Thoracic aorta (tissue), 2 donors: ENCODE measurements at regions not wholly inside any gene's neighbourhood (a gene's known extent, or its start where the extent isn't known, plus 50 kb on each side); places are given as distances from the start of the nearest gene placed in this dataset.

Experiments
- ATAC-seq: fragments of 150-250 bp; one replicate; pipeline ENCODE4 v1.8.0; 2017; ENCODE audit warnings: low read depth; ENCODE audit not compliant: insufficient number of reproducible peaks, low FRiP score
- DNase-seq: peaks from one replicate; pipeline ENCODE4 v3.0.0-alpha.2; 2020; ENCODE audit warnings: low spot score
- H3K27ac ChIP-seq, 2 donors: fragments of 200-600 bp; sonication (generic); 1 replicate in 1 of 2; 2 replicates in 1 of 2; pipeline ENCODE4 v1.5.1; 2016; ENCODE audit warnings: mild to moderate bottlenecking in 2 of 2, moderate library complexity in 2 of 2
- H3K27me3 ChIP-seq: fragments of 200-600 bp; sonication (generic); replicated peaks from 2 replicates; pipeline ENCODE4 v1.6.0; 2016; ENCODE audit warnings: mild to moderate bottlenecking; ENCODE audit not compliant: insufficient read depth
- H3K36me3 ChIP-seq: fragments of 200-600 bp; sonication (generic); one replicate; pipeline ENCODE4 v1.5.1; 2016
- H3K4me1 ChIP-seq, 2 donors: fragments of 200-600 bp; sonication (generic); 1 replicate in 1 of 2; 2 replicates in 1 of 2; pipeline versions ENCODE4 v1.5.1 to v1.6.0; 2016; ENCODE audit warnings: low read depth in 2 of 2, mild to moderate bottlenecking in 1 of 2; ENCODE audit not compliant: control insufficient read depth in 1 of 2
- H3K4me3 ChIP-seq: fragments of 200-600 bp; sonication (generic); 2 replicates; pipeline ENCODE4 v1.5.1; 2016; ENCODE audit warnings: mild to moderate bottlenecking
- H3K9me3 ChIP-seq: fragments of 200-600 bp; sonication (generic); 2 replicates; pipeline ENCODE4 v1.5.1; 2016
- CTCF ChIP-seq: fragments of 200-600 bp; sonication (generic); IDR thresholded peaks from one replicate; pipeline ENCODE4 v1.5.1; 2019; ENCODE audit warnings: antibody characterized with exemption

- Histone ChIP-seq H3K4me3 (no peak overlapping the region), H3K27ac (no peak overlapping the region), H3K4me1 (no peaks in the 10 kb centered on the region), H3K36me3 (no peaks in the 10 kb centered on the region), H3K27me3 (no peaks in the 10 kb centered on the region), H3K9me3 (no peaks in the 10 kb centered on the region)
- no peak for ATAC-seq
- no peak for DNase-seq
- TF ChIP-seq CTCF: no peak
These were observed 1413.0 kb downstream of the PCDH7 start for GRCh38 chr4:32133141-32133540.

DNA sequence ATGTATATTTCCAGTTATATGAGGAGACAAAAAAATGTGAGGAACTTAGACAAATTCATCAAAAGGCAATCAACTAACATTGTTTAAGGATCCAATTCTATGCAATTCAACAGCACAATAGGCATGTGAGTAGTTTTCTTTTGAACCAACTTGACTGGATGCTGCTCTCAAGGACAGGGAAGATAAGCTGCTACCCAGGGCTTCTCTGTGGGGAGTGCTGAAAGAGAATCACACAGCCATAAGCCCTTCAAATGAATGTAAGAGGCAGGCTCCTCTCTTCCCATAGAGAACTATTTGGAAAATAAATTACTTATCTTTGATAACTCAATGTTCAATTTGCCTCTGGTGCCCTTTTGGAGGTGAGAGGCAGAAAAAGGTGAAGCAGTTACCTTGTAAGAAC is 1413.6 kb downstream of the PCDH7 start:
- Histone ChIP-seq H3K27me3 (no peaks in the 10 kb centered on the region), H3K36me3 (no peaks in the 10 kb centered on the region), H3K4me1 (no peaks in the 10 kb centered on the region), H3K4me3 (no peak overlapping the region), H3K27ac (no peak overlapping the region), H3K9me3 (no peaks in the 10 kb centered on the region)
- no peak for TF ChIP-seq CTCF
- no peak for ATAC-seq
- DNase-seq: no peak

DNA sequence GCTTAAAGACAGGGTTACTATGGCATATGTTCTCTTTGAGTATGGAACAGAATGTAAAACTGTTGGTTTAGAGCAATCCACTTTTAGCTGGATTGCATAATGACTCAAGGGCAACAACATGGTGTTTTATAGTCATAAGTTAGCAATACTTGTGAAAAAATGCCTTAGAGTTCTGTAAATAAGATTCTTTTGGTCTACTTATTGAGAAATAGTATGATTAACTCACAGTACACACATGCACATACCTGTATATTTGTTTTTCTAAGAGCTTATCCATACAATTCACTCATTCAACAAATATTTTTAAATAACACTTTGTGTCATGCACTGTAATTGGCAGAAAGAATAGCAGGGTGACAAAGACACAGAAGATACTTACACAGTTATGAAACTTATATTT is 1415.5 kb downstream of the PCDH7 start:
- no peaks in the 10 kb centered on the region for H3K4me1 ChIP-seq
- no peak for ATAC-seq
- H3K4me3 ChIP-seq: no peak overlapping the region
- no peak overlapping the region for H3K27ac ChIP-seq
- no peaks in the 10 kb centered on the region for H3K36me3 ChIP-seq
- no peaks in the 10 kb centered on the region for H3K9me3 ChIP-seq
- TF ChIP-seq CTCF: no peak
- DNase-seq: no peak
- H3K27me3 ChIP-seq: no peaks in the 10 kb centered on the region

GRCh38 chr4:32136081-32136787 is 1416.1 kb downstream of the PCDH7 start:
- TF ChIP-seq CTCF: no peak
- no peak overlapping the region for H3K27ac ChIP-seq
- no peaks in the 10 kb centered on the region for H3K9me3 ChIP-seq
- H3K27me3 ChIP-seq: no peaks in the 10 kb centered on the region
- no peaks in the 10 kb centered on the region for H3K4me1 ChIP-seq
- DNase-seq: no peak
- no peaks in the 10 kb centered on the region for H3K36me3 ChIP-seq
- H3K4me3 ChIP-seq: no peak overlapping the region
- no peak for ATAC-seq

- TF ChIP-seq CTCF: no peak
These were observed 1420.5 kb downstream of the PCDH7 start for GRCh38 chr4:32140636-32141035.

More at GRCh38 chr4:32140636-32141035, 1420.5 kb downstream of the PCDH7 start:
- H3K4me3 ChIP-seq: no peak overlapping the region
- H3K4me1 ChIP-seq: no peaks in the 10 kb centered on the region
- DNase-seq (no peak), ATAC-seq (no peak)
- H3K9me3 ChIP-seq: no peaks in the 10 kb centered on the region
- H3K27me3 ChIP-seq: no peaks in the 10 kb centered on the region
- no peaks in the 10 kb centered on the region for H3K36me3 ChIP-seq
- H3K27ac ChIP-seq: no peak overlapping the region
